HG02981 (cell line): ENCODE measurements at regions not wholly inside any gene's neighbourhood (a gene's known extent, or its start where the extent isn't known, plus 50 kb on each side); places are given as distances from the start of the nearest gene placed in this dataset.
"Not testable (repeated sequence)": the region's sequence is repeated elsewhere in the genome, so short reads cannot be mapped to it uniquely, and the experiment has no call there.

ENCODE experiments used
- ATAC-seq: cut with Tn5 transposase; IDR thresholded peaks from one replicate; pipeline ENCODE4 v1.9.1; 2021; ENCODE audit warnings: mild to moderate bottlenecking, moderate library complexity; ENCODE audit not compliant: unreplicated experiment

GRCh38 chr6:145540741-145541140 lies 194.6 kb downstream of the EPM2A start:
- ATAC-seq: no peak

GRCh38 chr6:145544041-145544440 lies 191.3 kb downstream of the EPM2A start:
- ATAC-seq: no peak

GRCh38 chr6:145544514-145544913 lies 190.8 kb downstream of the EPM2A start:
- no peak for ATAC-seq

- no peak for ATAC-seq
Measured at GRCh38 chr6:145546265-145546664, 189.1 kb downstream of the EPM2A start.

DNA sequence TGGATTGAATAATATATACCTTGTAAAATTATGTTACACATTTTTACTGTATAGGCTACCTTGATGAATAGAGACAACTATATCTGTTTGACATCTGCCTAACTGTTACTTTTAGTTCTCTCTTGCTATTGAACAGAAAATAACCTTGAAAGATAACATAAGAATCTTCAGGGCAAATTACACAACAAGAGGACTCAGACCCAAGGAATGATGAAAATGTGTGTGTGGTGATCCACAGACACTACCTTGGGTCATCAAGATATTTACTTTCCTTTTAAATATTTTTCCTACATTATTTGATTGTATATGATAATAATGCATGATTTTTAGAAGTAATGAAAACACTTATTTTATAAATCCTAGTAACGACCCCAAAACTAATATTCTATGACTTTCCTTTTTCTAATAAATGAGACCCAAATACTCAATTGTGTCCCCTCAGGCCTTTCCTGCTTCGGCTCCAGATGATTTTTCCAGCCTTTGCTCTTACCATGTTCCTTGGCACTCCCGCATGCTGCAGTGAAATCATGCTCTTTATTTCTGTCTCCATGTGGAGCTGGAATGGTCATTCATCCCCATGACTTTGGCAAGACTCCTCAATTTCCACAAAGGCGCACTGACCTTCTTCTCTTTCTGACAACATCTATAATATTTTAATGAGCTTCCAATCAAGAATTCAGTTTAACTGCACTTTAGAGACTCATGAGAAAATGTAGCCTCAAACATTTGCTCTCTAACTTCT lies 187.6 kb downstream of the EPM2A start:
- no peak for ATAC-seq

DNA sequence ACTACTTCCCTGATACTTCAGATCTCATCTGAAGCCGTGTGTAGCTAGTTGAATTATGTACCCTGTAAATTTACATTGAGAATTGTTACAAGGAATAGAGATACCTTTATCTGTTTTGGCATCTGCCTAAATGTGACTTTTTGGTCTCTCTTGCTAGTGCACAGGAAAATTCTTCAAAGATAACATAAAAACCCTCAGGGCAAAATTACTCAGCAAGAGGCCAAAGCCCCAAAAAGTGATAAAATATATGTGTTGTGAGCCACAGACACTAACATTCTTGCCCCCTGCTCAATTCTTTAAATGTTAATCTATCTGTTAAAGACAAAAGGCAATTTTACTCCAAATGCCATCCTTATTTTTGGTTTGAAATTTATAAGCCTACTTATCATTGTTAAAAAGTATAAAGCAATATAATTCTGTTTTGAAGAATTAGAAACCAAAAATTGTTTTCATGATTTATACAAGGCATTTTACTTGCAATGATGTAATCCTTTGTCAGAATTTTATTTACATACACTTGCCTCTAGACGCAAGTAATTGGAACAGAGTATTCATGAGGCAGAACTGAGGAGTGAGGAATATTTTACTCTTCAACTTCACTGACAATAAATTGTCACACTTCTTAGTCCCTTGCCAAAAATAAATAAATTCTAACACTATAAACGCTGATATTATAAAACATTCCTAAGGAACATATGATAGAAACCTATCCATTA lies 186.2 kb downstream of the EPM2A start:
- ATAC-seq: no peak

- ATAC-seq: no peak
Measured at GRCh38 chr6:145551164-145551563, 184.2 kb downstream of the EPM2A start.

DNA sequence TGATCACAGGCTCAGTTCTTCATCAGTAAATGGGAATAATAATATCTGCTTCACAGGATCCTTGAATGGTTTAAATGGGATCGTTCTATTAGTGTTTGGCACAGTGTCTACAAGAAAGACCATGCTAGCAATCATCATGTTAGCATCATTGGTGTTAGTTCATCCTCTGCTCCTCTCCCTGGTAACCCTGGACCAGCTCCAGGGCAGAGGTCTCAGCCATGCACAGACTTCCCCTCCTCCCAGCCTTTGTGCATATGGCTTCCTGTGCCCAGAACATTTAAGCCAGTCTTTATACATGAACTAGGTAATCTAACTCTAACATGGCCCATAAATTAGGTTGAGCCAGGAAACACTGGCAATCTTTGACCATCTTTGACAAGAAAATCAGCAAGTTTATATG lies 180.2 kb downstream of the EPM2A start:
- ATAC-seq: no peak

DNA sequence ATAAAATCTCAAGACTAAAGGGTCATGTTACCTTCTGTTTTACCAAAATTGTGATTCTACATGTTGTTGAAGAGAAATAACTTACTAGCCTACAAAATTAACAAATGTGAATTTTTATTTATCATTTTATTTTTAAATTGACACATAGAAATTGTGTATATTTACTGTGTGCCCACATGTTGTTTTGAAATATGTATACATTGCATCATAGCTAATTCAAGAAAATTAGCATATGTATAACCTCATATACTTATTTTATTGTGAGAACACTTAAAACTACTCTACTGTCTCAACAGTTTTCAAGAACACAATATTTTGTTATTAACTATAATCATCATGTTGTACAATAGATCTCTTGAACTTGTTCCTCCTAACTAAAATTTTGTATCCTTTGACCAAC lies 177.8 kb downstream of the EPM2A start:
- ATAC-seq: no peak

GRCh38 chr6:145559836-145560235 lies 175.5 kb downstream of the EPM2A start:
- ATAC-seq: no peak

- ATAC-seq: no peak
Measured at GRCh38 chr6:145561095-145562072, 173.9 kb downstream of the EPM2A start.

DNA sequence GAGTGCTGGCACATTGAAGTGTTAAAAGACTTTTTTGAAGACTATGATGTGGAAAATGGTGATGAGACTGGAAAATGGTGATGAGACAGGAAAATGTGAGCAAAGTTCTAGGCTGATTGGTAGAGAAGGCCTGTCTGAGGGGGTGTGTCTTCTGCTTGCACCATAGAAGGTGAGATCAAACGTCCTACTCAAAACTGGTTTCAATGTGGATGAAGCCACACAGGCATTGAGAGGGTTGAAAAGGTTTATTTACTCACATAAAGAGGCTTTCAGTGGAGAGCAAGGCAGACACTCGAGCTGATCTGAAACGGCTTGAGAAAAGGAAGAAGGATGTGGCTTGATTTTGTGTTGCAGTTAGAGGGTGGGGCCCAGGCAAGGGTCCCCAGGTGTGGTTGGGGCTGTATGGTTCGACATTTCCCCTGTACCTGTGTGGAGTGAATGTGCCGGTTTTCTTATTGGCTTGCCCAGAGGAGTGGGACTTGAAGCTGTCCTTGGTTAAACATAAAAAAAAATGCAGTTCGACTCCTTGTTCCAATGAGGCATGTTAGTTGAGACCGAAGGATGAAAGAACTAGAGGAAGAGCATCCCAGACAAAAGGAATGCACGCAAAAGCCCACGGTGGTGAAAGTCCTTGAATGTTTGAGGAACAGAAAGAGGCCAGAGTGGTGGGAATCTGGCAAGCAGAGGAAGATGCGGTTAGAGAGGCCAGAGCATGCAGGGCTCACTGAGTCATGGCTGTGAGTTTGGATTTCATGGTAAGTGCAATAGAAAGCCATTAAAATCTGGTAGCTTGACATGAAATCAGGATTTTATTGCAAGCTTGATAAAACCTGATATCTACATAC lies 172.3 kb downstream of the EPM2A start:
- ATAC-seq: no peak

DNA sequence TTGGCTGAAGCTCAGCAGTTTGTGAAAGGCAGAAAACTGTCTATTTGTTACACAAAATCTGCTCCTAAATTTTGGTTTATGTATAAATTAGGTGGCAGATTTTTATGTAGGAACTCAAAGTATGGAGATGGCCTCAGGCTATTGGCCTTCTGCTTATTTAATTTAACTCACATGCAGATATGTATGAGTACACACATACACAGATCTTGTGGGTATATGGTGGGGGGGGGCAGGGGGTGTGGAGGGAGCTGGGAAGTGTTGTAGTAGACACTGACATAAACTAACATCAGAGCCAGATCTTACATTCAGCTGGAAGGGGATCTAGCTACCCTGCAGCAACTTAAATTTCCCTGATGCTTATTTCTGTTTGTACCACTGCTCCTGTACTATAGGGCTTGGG lies 170.8 kb downstream of the EPM2A start:
- ATAC-seq: no peak

GRCh38 chr6:145567684-145568252 lies 167.6 kb downstream of the EPM2A start:
- no peak for ATAC-seq

GRCh38 chr6:145569140-145569539 lies 166.2 kb downstream of the EPM2A start:
- no peak for ATAC-seq

GRCh38 chr6:145570336-145570735 lies 165.0 kb downstream of the EPM2A start:
- ATAC-seq: not testable (repeated sequence)

DNA sequence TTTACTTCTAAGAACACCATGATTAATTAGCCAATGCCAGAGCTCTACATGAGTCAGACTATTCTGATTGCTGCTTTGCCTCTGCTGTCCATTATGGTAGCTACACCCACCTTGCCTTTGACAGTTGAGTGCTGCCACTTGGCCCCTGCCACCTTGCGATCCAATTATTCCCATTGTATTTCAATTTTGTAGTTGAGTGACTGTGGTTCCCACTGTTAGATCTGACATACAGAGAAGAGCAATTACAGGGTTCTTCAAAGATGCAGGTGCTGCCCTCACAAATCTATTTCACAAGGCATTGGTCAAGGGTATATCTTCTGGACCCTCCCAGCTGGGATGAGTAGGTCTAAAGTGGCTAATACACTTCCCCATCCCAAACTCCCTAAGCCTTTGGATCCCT lies 161.1 kb downstream of the EPM2A start:
- ATAC-seq: not testable (repeated sequence)
